ENCODE measurements at regions not wholly inside any gene's neighbourhood (a gene's known extent, or its start where the extent isn't known, plus 50 kb on each side); places are given as distances from the start of the nearest gene placed in this dataset.

DNA sequence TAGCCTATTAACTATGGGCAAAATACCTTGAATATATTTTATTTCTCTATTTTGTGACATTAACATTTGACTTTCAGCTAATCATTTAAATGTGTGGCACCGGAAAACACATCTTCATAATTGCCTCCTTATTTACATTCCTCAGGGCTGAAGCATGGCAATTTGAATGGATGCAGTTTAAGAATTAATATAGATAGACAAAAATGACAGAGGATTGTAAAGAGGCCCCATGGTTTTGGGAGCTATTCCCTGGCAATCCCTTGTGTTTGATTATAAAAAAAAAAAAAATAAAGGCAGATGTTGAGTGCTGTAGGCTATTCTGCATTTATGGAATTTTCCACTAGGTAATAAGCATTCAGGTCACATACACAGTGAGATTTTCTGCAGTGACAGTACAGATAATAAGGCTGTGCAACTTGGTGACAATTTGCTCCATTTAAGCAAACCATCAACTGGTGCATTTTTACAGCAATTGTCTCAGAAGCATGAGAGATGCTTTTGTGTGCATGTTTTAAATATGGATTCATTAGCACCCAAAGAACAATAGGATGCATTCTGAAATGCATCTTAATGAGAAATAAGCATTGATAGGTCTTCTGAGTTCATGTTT lies 123.2 kb upstream of the SLC38A4 start:
- H3K27ac ChIP-seq: no peak overlapping the region
- in situ Hi-C loops (cut with MboI; ENCODE audit: low pct_ligation_motif_present in 1 of 4, low pct_unique_long_range_greater_than_20kb in 1 of 4, low sequenced_read_pairs in 3 of 4) (loop anchor here in 3 of 4 donors (25.0 kb wide), 3 partner anchors 262 to 612 kb away; partner anchors contain the start of gene SLC38A2 (in 1 of the 3)), intact Hi-C loops (cut with DNase I; ENCODE audit: low total_unique reads) (no loop called here)
- WGBS, 2 donors (ENCODE audit: low coverage in 1 of 2): 74 to 89% methylated on average over 1 of the region's 1 CpG
- H3K9me3 ChIP-seq: no peaks in the 10 kb centered on the region
- H3K36me3 ChIP-seq: no peaks in the 10 kb centered on the region
- H3K4me3 ChIP-seq: no peak overlapping the region
- H3K4me1 ChIP-seq: no peaks in the 10 kb centered on the region
- DNase-seq: no peak
- H3K27me3 ChIP-seq: no peaks in the 10 kb centered on the region
- no peak for TF ChIP-seq EP300 (IDR thresholded peaks at IDR 0.05; ENCODE audit: low read depth)
- TF ChIP-seq, protein P1, sequence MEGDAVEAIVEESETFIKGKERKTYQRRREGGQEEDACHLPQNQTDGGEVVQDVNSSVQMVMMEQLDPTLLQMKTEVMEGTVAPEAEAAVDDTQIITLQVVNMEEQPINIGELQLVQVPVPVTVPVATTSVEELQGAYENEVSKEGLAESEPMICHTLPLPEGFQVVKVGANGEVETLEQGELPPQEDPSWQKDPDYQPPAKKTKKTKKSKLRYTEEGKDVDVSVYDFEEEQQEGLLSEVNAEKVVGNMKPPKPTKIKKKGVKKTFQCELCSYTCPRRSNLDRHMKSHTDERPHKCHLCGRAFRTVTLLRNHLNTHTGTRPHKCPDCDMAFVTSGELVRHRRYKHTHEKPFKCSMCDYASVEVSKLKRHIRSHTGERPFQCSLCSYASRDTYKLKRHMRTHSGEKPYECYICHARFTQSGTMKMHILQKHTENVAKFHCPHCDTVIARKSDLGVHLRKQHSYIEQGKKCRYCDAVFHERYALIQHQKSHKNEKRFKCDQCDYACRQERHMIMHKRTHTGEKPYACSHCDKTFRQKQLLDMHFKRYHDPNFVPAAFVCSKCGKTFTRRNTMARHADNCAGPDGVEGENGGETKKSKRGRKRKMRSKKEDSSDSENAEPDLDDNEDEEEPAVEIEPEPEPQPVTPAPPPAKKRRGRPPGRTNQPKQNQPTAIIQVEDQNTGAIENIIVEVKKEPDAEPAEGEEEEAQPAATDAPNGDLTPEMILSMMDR (IDR thresholded peaks at IDR 0.05): no peak
- TF ChIP-seq POLR2AphosphoS5 (IDR thresholded peaks at IDR 0.05): no peak
- no peak for TF ChIP-seq POLR2A (IDR thresholded peaks at IDR 0.05)

DNA sequence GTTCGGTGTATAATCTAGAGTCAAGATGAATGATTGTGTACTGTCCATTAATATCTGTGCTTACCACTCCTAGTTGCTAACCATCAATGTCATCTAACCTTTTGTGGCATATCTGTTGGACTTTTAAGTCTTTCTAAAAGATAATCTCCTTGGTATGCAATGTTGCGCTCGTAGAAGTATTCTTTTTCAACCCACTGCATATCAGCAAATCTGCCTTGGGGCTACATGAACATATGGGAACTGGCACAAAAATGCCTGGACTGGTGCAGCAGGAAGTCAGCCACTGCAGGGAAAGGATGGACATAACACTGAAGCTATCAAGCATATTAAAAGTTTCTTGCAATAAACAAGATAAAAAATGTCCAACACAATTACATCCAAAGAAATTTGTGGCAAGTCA lies 124.3 kb upstream of the SLC38A4 start:
- no peaks in the 10 kb centered on the region for H3K4me1 ChIP-seq
- intact Hi-C loops (cut with DNase I; ENCODE audit: low total_unique reads): no loop called here
- no peaks in the 10 kb centered on the region for H3K9me3 ChIP-seq
- in situ Hi-C loops (cut with MboI; ENCODE audit: low pct_ligation_motif_present in 1 of 4, low pct_unique_long_range_greater_than_20kb in 1 of 4, low sequenced_read_pairs in 3 of 4): no loop called here
- H3K27ac ChIP-seq: no peak overlapping the region
- no peak for DNase-seq
- no peaks in the 10 kb centered on the region for H3K36me3 ChIP-seq
- TF ChIP-seq POLR2A (IDR thresholded peaks at IDR 0.05) (no peak), POLR2AphosphoS5 (IDR thresholded peaks at IDR 0.05) (no peak), EP300 (IDR thresholded peaks at IDR 0.05; ENCODE audit: low read depth) (no peak)
- TF ChIP-seq, protein P1 (IDR thresholded peaks at IDR 0.05): no peak
- WGBS, 2 donors (ENCODE audit: low coverage in 1 of 2): 93 to 100% methylated on average over 3 of the region's 3 CpGs
- H3K27me3 ChIP-seq: no peaks in the 10 kb centered on the region
- H3K4me3 ChIP-seq: no peak overlapping the region

DNA sequence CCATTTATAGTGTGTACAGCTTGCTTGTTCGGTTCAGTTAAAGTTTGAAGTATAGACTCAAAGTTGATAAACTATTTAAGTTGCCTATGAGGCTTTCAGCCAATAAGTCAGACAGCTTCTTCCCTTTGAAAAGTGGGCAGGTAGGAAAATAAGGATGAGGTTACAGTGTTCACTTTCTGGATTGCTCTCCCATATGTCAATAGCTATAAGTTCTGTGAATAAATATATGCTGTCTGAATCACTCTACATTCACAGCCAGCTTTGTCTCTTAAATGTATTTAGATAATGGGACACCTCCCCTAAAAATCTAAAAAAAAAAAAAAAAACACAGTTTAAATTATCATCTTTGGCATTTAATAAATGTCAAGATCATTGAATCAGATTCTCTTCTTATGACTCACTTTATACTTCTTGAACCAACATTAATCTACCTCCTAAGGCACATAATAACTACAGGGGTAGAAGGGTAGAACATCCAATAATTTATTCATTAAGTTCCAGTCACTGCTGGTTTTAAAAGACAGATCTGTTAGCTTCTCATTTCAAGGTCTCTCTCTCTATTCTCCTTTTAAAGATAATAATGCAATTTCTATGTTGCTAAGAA lies 126.4 kb upstream of the PCED1B start:
- H3K27ac ChIP-seq: no peak overlapping the region
- no peaks in the 10 kb centered on the region for H3K9me3 ChIP-seq
- H3K27me3 ChIP-seq: no peaks in the 10 kb centered on the region
- H3K4me3 ChIP-seq: no peak overlapping the region
- 54 to 86% methylated on average over 1 of the region's 1 CpG for WGBS, 2 donors (ENCODE audit: low coverage in 1 of 2)
- intact Hi-C loops (cut with DNase I; ENCODE audit: low total_unique reads) (no loop called here), in situ Hi-C loops (cut with MboI; ENCODE audit: low pct_ligation_motif_present in 1 of 4, low pct_unique_long_range_greater_than_20kb in 1 of 4, low sequenced_read_pairs in 3 of 4) (no loop called here)
- no peak for DNase-seq
- TF ChIP-seq POLR2A (IDR thresholded peaks at IDR 0.05) (no peak), POLR2AphosphoS5 (IDR thresholded peaks at IDR 0.05) (no peak), EP300 (IDR thresholded peaks at IDR 0.05; ENCODE audit: low read depth) (no peak)
- TF ChIP-seq, protein P1 (IDR thresholded peaks at IDR 0.05): no peak
- H3K4me1 ChIP-seq: no peaks in the 10 kb centered on the region
- H3K36me3 ChIP-seq: no peaks in the 10 kb centered on the region

DNA sequence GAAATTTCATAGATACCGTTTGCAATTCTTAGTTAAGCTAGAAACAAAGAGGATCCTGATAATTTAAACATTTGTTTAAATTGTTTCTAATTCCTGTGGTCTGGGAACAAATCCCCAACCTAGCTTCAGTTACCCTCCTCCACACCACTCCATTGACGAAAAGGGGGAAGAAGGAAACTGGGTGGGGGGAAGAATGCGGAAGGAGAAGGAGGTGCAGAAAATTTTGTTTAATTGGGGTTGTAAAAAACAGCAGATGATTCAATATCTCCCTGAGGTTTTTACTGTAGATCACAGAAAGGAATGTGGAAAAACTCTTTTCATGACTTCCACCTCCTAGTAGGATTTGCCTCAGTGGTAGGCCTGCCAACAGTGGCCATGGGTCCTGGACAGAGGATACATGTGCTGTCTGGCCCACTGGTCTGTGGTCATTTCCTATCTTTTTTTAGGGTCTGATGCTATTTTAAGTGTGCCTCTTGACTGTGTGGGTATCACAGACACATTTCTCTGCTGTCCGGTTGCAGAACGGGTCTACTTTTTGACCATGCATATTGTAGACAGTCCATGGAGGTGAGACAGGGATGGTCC lies 122.9 kb upstream of the PCED1B start:
- Histone ChIP-seq H3K9me3 (no peaks in the 10 kb centered on the region), H3K4me3 (no peak overlapping the region), H3K4me1 (no peaks in the 10 kb centered on the region), H3K36me3 (no peaks in the 10 kb centered on the region), H3K27me3 (no peaks in the 10 kb centered on the region), H3K27ac (no peak overlapping the region)
- no peak for DNase-seq
- TF ChIP-seq, protein P1 (IDR thresholded peaks at IDR 0.05): no peak
- TF ChIP-seq EP300 (IDR thresholded peaks at IDR 0.05; ENCODE audit: low read depth) (no peak), POLR2AphosphoS5 (IDR thresholded peaks at IDR 0.05) (no peak), POLR2A (IDR thresholded peaks at IDR 0.05) (no peak)
- WGBS, 2 donors (ENCODE audit: low coverage in 1 of 2): 51 to 66% methylated on average over 4 to 5 of the region's 5 CpGs
- intact Hi-C loops (cut with DNase I; ENCODE audit: low total_unique reads): no loop called here
- in situ Hi-C loops (cut with MboI; ENCODE audit: low pct_ligation_motif_present in 1 of 4, low pct_unique_long_range_greater_than_20kb in 1 of 4, low sequenced_read_pairs in 3 of 4): no loop called here

Measured in transverse colon (tissue), 4 donors.